GM21390 (cell line): ENCODE measurements at regions not wholly inside any gene's neighbourhood (a gene's known extent, or its start where the extent isn't known, plus 50 kb on each side); places are given as distances from the start of the nearest gene placed in this dataset.

Experiments used
- ATAC-seq: cut with Tn5 transposase; IDR thresholded peaks from one replicate; pipeline ENCODE4 v1.9.1; 2021; ENCODE audit not compliant: unreplicated experiment

DNA sequence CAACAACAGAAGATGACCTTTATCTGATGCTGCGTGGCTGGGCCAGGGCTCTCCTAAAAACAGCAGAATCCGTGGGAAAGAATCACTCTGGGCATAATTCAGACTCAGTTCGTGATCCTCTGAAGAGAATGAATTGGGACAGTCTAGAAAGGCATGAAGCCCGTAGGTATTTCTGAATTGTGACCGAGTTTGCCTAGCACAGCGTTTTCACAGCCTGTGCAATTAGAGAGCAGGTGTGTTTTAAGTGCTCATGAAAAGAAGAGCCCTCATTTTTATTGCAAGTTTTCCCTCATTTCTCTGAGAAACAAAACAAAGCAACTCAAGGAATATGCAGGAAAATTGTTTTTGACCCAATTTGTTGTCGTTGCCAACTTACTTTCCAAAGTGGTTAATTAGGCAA is 366.2 kb downstream of the WDR11 start:
- ATAC-seq: no peak

- no peak for ATAC-seq
These were observed 369.9 kb downstream of the WDR11 start for GRCh38 chr10:121221072-121221471.

- no peak for ATAC-seq
These were observed 370.8 kb downstream of the WDR11 start for GRCh38 chr10:121221991-121222390.

DNA sequence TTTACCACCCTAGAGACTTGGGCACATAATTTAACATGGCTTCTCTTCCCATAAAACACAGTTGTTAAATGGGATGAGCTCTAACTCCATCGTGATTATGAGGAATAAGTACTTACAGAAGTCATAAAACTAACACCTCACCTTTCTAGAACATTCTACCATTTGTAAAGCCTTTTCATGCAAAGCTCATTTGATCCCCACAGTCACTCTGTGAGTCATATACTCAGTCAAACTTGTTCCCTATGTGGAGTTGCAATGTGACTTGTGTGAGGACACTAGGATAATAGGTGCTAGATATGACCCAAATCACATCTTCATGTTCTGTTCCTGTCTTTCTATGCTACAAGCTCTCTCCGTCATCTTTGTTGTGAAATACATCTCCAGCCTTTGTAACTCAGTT is 371.7 kb downstream of the WDR11 start:
- ATAC-seq: no peak

DNA sequence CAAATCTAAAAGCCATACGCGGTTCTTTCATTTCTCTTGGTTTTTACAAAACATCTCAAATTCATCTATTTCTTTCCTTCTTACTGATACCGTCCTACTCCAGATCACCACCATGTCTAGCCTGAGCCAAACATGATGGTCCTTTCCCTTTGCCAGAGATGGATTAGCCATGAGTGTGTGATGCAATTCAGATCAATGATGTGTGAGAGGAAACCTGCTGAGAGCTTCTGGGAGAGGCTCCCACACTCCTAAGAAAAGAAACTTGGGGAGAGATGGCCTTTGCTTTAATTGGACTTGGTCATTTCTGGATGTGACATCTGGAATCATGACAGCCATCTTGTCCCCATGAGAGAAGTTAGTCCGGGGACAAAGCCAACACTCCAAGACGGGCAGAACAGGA is 367.2 kb downstream of the FGFR2 start:
- no peak for ATAC-seq

DNA sequence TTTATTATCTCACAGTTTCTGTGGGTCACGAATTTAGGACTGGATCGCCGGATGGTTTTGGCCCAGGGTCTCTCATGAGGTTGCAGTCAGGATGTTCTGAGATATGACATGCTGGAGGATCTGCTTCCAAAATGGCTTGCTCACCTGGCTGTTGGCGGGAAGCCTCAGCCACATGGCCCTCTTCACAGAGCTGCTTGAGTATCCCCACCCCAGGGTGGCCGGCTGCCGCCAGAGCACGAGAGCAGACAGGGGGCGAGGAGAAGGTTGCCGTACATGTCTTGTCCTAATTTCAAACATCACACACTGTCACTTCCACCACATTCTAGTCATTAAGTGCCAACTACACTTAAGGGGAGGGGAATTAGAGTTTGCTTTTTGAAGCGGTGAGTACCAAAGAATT is 365.8 kb downstream of the FGFR2 start:
- no peak for ATAC-seq

GRCh38 chr10:121235692-121236091 is 362.6 kb downstream of the FGFR2 start:
- ATAC-seq: no peak

- ATAC-seq: no peak
These were observed 361.6 kb downstream of the FGFR2 start for GRCh38 chr10:121236621-121237020.

GRCh38 chr10:121237718-121238117 is 360.5 kb downstream of the FGFR2 start:
- ATAC-seq: no peak

DNA sequence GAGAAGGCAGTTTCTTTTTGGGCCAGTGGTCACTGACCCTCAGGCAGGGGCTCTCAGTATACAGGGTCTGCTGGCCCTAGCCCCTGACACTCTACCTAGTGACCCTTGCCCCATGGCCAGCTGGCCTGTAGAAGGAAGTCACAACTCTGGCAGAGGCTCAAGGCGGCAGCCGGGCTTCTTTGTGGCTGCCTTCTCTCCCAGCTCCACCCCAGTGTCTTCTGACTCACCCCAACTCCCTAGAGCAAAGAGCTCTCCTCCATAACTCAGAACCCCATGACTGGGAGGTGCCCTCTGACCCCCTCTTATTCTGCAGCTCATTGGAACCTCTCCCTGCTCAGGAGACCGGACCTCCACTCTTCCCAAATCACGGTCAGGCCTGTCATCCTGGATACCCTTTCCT is 358.2 kb downstream of the FGFR2 start:
- no peak for ATAC-seq

DNA sequence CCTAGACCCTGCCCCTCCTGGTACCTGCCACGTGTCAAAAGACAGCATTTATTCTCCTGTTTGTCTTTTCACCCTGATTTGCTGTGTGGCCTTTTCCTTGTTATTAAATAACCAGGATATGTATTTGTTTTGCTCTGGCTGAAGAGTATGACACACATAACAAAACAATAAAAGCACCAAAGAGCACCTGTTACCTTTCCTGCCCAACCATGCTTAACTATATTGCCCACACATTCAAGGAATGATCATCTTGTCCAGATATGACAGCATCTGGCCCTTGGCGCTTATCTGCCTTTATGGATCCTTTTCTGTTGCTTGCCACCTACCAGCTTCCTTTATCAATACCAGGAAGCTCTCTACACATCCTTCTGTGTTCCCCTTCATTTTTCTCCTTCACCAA is 357.7 kb downstream of the FGFR2 start:
- no peak for ATAC-seq

GRCh38 chr10:121241337-121241736 is 356.9 kb downstream of the FGFR2 start:
- no peak for ATAC-seq

- no peak for ATAC-seq
These were observed 355.3 kb downstream of the FGFR2 start for GRCh38 chr10:121242741-121243608.

DNA sequence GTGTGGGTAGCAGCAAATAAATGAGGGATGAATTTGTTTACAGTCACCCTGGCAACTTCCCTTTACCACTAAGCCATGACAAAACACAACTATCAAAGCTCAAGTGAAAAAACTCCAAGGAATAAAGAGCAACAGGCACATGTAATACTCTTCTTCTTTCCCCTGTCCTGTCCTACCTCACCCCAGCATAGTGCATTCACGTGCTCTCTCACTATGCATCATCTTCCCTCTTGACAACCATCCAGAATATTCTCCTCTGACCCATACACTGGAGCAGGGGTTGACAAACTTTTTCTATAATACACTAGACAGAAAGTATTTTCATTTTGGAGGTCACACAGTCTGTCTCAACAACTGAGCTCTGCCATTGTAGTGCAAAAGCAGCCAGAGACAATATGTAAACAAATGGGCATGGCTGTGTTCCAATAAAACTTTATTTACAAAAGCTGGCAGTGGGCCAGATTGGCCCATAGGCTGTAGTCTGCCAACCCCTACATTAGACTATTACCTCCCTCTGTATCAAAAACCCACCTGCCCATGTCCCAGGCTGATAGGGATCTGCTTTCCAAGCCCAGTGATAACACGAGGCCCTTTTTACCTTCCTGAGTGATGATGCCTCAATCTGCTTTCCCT is 354.5 kb downstream of the FGFR2 start:
- ATAC-seq: no peak

DNA sequence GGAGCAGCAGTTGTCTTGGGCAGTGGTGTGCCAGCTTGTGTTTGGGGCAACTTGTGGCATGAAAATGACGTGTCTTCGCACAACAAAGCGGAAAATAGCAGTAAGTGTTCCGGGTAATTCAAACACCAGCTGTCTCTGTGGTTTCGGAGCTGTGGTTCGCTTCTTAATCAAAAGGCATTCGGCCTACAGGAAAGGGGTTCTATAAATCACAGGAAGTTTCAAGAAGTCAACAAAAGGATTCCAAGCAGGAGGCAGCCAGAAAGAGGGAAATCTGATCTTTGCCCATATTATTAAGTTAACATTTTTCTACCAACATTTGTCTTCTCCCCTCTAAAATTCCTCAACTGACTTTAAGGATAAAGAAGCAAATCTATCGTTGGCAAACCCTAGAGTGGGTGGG is 353.4 kb downstream of the FGFR2 start:
- ATAC-seq: no peak

DNA sequence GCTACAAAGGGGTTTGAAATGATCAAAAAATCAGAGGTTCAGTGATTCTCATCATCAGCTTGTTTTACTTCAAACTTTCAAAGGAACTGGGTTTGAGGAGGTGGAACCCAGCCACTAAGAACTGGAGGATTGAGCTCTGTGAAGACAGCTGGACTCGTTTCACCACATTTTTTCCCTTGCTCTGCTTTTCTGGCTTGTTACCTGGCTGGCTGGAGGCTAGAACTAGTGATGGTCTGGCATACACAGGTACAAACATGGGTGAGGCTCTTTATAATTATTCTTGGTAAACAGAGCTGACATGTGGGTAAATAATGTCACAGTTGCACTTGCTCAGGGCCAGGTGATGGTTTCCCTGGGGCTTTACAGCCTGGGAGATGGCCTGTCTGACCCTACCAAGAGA is 352.5 kb downstream of the FGFR2 start:
- ATAC-seq: no peak

GRCh38 chr10:121248266-121248665 is 350.0 kb downstream of the FGFR2 start:
- no peak for ATAC-seq

DNA sequence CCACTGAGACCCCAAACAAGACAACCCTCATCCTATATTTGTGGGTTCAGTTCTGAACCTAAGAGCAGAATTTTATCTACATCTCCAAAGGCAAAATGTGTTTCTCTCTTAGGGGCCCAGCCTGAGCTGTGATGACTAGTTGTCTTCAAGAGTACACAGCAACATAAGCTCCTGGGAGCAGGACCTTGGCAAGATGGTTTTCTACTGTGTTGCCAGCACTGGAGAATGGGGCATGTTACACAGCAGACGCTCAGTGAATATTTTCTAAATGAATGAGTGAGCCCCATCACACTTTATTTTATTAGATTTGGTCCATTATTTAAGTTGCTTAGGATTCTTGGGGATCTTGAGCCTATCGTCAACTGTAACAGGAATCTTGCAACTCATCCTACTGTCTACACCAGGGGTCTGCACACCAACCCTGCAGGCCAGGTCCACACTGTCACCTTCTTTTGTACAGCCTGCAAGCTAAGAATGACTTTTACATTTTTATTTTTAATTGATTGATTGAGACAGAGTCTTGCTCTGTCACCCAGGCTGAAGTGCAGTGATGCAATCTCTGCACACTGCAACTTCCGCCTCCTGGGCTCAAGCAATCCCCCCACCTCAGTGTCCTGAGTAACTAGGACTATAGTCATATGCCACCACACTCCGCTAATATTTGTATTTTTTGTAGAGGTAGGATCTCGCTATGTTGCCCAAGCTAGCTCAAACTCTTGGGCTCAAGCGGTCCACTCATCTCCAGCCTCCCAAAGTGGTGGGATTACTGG is 347.1 kb downstream of the FGFR2 start:
- ATAC-seq: no peak

DNA sequence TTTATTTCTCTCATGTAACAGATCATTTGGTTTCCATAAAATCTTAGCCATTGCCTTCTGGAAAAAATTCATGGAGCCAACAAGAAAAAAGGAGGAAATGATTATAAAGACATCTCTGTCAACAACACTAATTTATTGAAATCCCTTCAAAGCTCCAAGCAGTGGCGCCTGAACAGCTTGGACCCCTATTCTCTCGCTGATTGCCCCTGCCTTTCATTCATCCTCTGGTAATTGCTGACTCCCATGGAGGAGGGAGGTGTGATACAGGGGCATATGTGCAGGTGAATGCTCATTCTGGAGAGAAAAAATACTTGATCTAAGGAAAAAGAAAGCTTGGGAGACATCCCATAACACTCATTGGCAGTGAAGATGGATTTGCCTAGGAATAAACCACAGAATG is 345.5 kb downstream of the FGFR2 start:
- no peak for ATAC-seq

GRCh38 chr10:121260377-121260776 is 337.9 kb downstream of the FGFR2 start:
- ATAC-seq: no peak

GRCh38 chr10:121261665-121262064 is 336.6 kb downstream of the FGFR2 start:
- no peak for ATAC-seq
